Epithelial cell of proximal tubule (primary cell): ENCODE measurements at regions not wholly inside any gene's neighbourhood (a gene's known extent, or its start where the extent isn't known, plus 50 kb on each side); places are given as distances from the start of the nearest gene placed in this dataset.

Source experiments
- DNase-seq: peaks from one replicate; pipeline ENCODE4 v3.0.0-alpha.2; 2011; ENCODE audit warnings: low read depth
- H3K4me3 ChIP-seq: 2 replicates; pipeline ENCODE4 v1.5.1; 2011; ENCODE audit warnings: low read depth, mild to moderate bottlenecking, low read length
- CTCF ChIP-seq: conservative IDR thresholded peaks from 2 replicates; pipeline ENCODE4 v1.5.1; 2012; ENCODE audit warnings: low read depth, mild to moderate bottlenecking, low read length

DNA sequence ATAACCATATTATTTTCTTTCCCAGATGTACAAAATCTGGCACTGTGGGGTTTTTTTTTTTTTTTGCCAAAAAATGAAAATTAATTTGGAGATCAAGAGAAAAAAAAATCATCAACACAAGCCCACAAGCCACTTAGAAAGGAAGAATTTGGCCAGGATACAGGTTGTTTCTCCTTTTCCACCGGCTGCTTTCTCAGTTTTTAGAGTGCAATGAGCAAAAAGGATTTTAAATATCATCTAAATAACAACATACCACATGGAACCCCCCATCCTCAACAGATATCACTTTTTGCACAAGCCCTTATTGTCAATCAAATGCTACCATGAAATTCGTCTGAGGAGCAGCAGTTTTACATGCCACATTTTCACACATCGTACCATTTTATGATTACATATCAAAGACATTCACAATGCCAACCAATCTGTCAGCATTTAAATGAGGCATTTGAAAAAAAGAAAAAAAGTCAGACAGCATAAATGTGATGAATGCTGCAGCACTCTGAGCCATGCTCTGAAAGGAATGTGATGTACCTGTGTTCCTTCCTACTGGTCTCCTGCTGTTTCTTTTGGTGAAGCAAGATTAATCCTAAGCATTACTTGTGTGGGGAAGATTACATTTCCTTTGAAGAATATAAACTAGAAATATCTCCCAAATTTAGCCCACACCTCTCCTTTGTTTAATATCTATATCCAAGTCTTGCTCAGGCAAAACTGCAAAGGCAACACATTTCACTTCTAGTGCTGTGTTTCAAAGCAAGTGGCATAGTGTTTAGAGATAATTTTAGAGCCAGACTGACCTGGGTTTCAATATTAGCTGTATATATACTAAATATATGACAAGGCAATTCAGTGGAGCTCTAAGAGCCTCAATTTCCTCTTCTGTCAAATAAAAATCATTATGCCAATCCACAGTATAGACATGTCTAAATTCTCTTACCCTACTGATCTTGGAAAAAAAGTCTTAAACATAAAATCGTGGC is 391.3 kb downstream of the CMPK2 start:
- no peak for TF ChIP-seq CTCF
- H3K4me3 ChIP-seq, result no peak overlapping the region
- DNase-seq, result no peak

- no peak for DNase-seq
- TF ChIP-seq CTCF, result no peak
- H3K4me3 ChIP-seq, result no peak overlapping the region
Measured at GRCh38 chr2:6475155-6475940, 390.4 kb downstream of the CMPK2 start.

DNA sequence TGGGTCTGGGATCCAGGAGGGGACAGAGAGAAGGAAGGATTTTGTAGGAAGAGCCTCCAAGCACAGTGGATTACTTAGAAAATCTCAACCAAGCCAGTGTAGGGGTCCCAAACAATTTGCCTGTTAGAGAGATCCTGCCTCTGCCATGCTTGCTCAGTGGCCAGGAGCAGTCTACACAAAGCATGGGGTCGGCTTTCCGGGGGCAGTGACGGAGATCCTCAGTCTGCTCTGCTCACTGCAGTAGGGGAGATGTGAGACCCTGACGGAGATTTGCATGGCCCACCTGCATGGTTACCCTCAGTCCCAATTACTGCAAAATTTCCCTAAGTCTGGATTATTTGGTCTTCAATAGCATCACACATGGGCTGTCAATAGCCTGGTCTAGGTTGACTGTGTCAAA is 385.2 kb downstream of the CMPK2 start:
- no peak overlapping the region for H3K4me3 ChIP-seq
- no peak for TF ChIP-seq CTCF
- DNase-seq, result no peak

DNA sequence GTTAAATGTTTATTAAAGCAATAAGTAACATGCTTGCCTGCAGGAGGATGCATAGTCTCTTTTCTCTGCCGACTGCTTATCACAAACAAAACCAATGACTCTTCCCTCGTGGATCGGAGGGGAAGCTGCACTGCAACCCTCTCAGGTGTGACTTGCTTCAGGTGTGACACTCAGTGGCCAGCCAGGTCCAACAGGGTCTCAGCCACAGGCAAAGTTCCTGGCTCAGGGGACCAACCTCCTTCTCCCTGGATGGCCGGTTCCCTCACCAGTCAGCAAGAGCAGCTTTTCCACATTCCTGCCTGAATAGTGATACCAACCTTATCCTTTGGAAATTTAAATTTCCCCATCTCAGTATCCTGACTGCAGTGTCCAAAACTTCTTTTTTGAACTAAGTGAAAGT is 383.5 kb downstream of the CMPK2 start:
- no peak for TF ChIP-seq CTCF
- H3K4me3 ChIP-seq, result no peak overlapping the region
- no peak for DNase-seq

- no peak overlapping the region for H3K4me3 ChIP-seq
- no peak for DNase-seq
- no peak for TF ChIP-seq CTCF
Measured at GRCh38 chr2:6487765-6488164, 377.9 kb downstream of the CMPK2 start.

DNA sequence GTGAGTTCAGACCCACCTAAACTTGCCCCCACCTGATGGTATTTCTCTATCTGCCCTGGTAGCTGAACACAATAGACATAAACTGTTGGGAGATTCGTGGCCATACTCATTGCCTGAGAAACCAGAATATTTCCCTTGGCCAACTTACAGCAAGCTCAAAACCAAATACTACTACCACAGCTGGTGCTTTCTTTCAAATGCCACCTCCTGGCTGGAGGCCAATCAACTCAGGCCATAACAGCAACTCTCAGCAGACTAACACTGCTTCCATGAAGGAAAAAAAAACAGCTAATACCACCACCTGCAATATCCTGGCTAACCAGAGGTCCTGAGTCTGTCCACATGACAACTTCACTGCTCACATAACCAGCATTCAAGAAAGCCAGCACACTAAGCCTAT is 373.1 kb downstream of the CMPK2 start:
- no peak overlapping the region for H3K4me3 ChIP-seq
- TF ChIP-seq CTCF, result no peak
- no peak for DNase-seq

DNA sequence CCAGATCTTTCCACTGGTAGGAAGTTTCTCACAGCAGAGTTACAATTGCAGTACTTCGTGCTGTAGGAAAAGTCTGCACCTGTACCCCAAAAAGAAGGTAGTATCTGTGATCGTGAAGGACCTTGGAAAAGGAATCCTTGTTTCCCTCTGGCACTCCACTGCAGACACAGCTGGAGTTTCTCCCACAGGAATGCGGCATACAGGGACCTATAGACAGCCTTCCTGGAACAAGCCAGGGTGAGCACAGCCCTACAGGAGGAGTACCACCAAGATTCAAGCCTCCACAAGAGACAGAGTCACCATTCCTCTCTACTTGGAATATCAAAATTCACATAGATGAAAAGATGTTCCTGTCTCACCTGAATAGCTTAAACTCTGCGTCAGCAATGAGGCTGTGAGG is 372.4 kb downstream of the CMPK2 start:
- no peak overlapping the region for H3K4me3 ChIP-seq
- DNase-seq, result no peak
- no peak for TF ChIP-seq CTCF
